ES-I3 (cell line): ENCODE measurements at regions not wholly inside any gene's neighbourhood (a gene's known extent, or its start where the extent isn't known, plus 50 kb on each side); places are given as distances from the start of the nearest gene placed in this dataset.

ENCODE experiments used
- H3K36me3 ChIP-seq: 2 replicates; pipeline ENCODE4 v1.6.1; 2013; ENCODE audit warnings: mild to moderate bottlenecking, low read length, control low read depth, moderate library complexity; ENCODE audit not compliant: insufficient read depth
- H3K4me1 ChIP-seq: 2 replicates; pipeline ENCODE4 v1.6.1; 2013; ENCODE audit warnings: mild to moderate bottlenecking, control low read depth, low read length; ENCODE audit not compliant: insufficient read depth
- H3K9ac ChIP-seq: 2 replicates; pipeline ENCODE4 v1.6.1; 2013; ENCODE audit warnings: low read depth, mild to moderate bottlenecking, low read length, moderate library complexity
- H3K9me3 ChIP-seq: 2 replicates; pipeline ENCODE4 v1.6.1; 2013; ENCODE audit warnings: mild to moderate bottlenecking, low read length, moderate library complexity; ENCODE audit not compliant: control insufficient read depth, insufficient read depth

GRCh38 chr13:22403144-22403543, 732.3 kb downstream of the FGF9 start:
- Histone ChIP-seq H3K36me3 (no peaks in the 10 kb centered on the region), H3K9ac (no peak overlapping the region), H3K9me3 (no peaks in the 10 kb centered on the region), H3K4me1 (no peaks in the 10 kb centered on the region)

- Histone ChIP-seq H3K9me3 (no peaks in the 10 kb centered on the region; the same call in 1 of the 2 replicates), H3K36me3 (no peaks in the 10 kb centered on the region), H3K9ac (no peak overlapping the region)
These were observed 735.0 kb downstream of the FGF9 start for GRCh38 chr13:22405891-22406290.

GRCh38 chr13:22412452-22412851, 741.6 kb downstream of the FGF9 start:
- no peak overlapping the region for H3K9ac ChIP-seq
- no peaks in the 10 kb centered on the region for H3K36me3 ChIP-seq
- no peaks in the 10 kb centered on the region; the same call in 1 of the 2 replicates for H3K9me3 ChIP-seq
- no peaks in the 10 kb centered on the region for H3K4me1 ChIP-seq

More at GRCh38 chr13:22405891-22406290, 735.0 kb downstream of the FGF9 start:
- H3K4me1 ChIP-seq: no peaks in the 10 kb centered on the region

- no peaks in the 10 kb centered on the region; the same call in 1 of the 2 replicates for H3K9me3 ChIP-seq
- no peaks in the 10 kb centered on the region for H3K4me1 ChIP-seq
- H3K9ac ChIP-seq: no peak overlapping the region
- H3K36me3 ChIP-seq: no peaks in the 10 kb centered on the region
These were observed 751.1 kb downstream of the FGF9 start for GRCh38 chr13:22422023-22422422.

GRCh38 chr13:22422712-22423111, 751.8 kb downstream of the FGF9 start:
- Histone ChIP-seq H3K4me1 (no peaks in the 10 kb centered on the region), H3K9ac (no peak overlapping the region), H3K9me3 (no peaks in the 10 kb centered on the region; the same call in 1 of the 2 replicates), H3K36me3 (no peaks in the 10 kb centered on the region)

GRCh38 chr13:22423261-22423660, 752.4 kb downstream of the FGF9 start:
- Histone ChIP-seq H3K9me3 (no peaks in the 10 kb centered on the region; the same call in 1 of the 2 replicates), H3K36me3 (no peaks in the 10 kb centered on the region), H3K9ac (no peak overlapping the region), H3K4me1 (no peaks in the 10 kb centered on the region)

GRCh38 chr13:22425087-22425486, 754.2 kb downstream of the FGF9 start:
- H3K9ac ChIP-seq: no peak overlapping the region
- no peaks in the 10 kb centered on the region for H3K4me1 ChIP-seq
- no peaks in the 10 kb centered on the region for H3K36me3 ChIP-seq
- no peaks in the 10 kb centered on the region; the same call in 1 of the 2 replicates for H3K9me3 ChIP-seq

GRCh38 chr13:22427066-22427465, 753.7 kb upstream of the SGCG start:
- Histone ChIP-seq H3K36me3 (no peaks in the 10 kb centered on the region), H3K4me1 (no peaks in the 10 kb centered on the region), H3K9me3 (no peaks in the 10 kb centered on the region), H3K9ac (no peak overlapping the region)

- H3K4me1 ChIP-seq: no peaks in the 10 kb centered on the region
- no peak overlapping the region for H3K9ac ChIP-seq
- H3K9me3 ChIP-seq: no peaks in the 10 kb centered on the region
- H3K36me3 ChIP-seq: no peaks in the 10 kb centered on the region
These were observed 753.0 kb upstream of the SGCG start for GRCh38 chr13:22427783-22428182.

GRCh38 chr13:22428188-22428828, 752.5 kb upstream of the SGCG start:
- Histone ChIP-seq H3K4me1 (no peaks in the 10 kb centered on the region), H3K9me3 (no peaks in the 10 kb centered on the region), H3K36me3 (no peaks in the 10 kb centered on the region), H3K9ac (no peak overlapping the region)

- Histone ChIP-seq H3K36me3 (no peaks in the 10 kb centered on the region), H3K9me3 (no peaks in the 10 kb centered on the region), H3K4me1 (no peaks in the 10 kb centered on the region), H3K9ac (no peak overlapping the region)
These were observed 748.1 kb upstream of the SGCG start for GRCh38 chr13:22432690-22433089.

- Histone ChIP-seq H3K36me3 (no peaks in the 10 kb centered on the region), H3K9me3 (no peaks in the 10 kb centered on the region), H3K9ac (no peak overlapping the region), H3K4me1 (peaks cover 9% of the 10 kb centered on the region; the same call in 1 of the 2 replicates)
These were observed 733.5 kb upstream of the SGCG start for GRCh38 chr13:22447132-22447886.

- peaks cover 9% of the 10 kb centered on the region; the same call in 1 of the 2 replicates for H3K4me1 ChIP-seq
- no peaks in the 10 kb centered on the region for H3K9me3 ChIP-seq
- H3K36me3 ChIP-seq: no peaks in the 10 kb centered on the region
- H3K9ac ChIP-seq: no peak overlapping the region
These were observed 731.5 kb upstream of the SGCG start for GRCh38 chr13:22449251-22449650.

- H3K4me1 ChIP-seq: peaks cover 21% of the 10 kb centered on the region
These were observed 729.4 kb upstream of the SGCG start for GRCh38 chr13:22451327-22451741.

GRCh38 chr13:22454586-22454985, 726.2 kb upstream of the SGCG start:
- H3K36me3 ChIP-seq: no peaks in the 10 kb centered on the region
- H3K9ac ChIP-seq: no peak overlapping the region
- no peaks in the 10 kb centered on the region for H3K9me3 ChIP-seq
- peaks cover 21% of the 10 kb centered on the region for H3K4me1 ChIP-seq

More at GRCh38 chr13:22451327-22451741, 729.4 kb upstream of the SGCG start:
- H3K9ac ChIP-seq: no peak overlapping the region
- no peaks in the 10 kb centered on the region for H3K9me3 ChIP-seq
- H3K36me3 ChIP-seq: no peaks in the 10 kb centered on the region
